ENCODE measurements at regions not wholly inside any gene's neighbourhood (a gene's known extent, or its start where the extent isn't known, plus 50 kb on each side); places are given as distances from the start of the nearest gene placed in this dataset.
"Not testable (repeated sequence)": the region's sequence is repeated elsewhere in the genome, so short reads cannot be mapped to it uniquely, and the experiment has no call there.

DNA sequence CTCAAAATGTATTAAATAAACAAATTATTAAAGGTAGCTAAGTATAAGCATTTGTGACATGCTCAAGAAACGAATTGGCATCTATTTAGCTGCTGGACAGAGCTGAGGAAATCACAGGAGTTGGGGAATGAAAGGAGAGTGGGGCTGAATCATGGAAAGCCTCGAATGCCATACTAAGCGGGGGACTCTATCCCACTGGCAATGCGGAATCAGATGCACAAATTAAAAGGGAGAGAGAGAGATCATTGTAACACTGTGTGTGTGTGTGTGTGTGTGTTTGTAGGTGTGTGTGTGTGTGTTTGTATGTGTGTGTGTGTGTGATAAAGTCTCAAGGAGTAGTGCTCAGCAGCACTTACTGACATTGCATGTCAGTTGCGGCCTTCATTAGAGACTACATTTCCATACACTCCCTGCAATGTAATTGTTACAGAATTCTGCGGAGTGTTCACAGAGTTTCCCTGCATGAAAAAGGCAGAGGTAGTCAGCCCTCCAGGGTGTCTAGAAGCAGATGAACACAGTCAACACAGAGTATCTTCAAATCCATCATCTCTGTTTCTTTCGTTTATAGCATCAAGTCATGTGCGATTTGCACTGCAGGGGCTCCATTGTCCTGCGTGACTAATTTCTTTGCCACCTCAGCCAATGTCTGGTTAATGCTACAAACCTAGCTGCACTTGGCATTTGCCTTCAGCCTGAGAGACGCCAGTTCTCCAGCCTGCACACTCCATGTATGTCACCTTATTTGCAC is 111.7 kb upstream of the CYRIA start:
- DNase-seq, result no peak

DNA sequence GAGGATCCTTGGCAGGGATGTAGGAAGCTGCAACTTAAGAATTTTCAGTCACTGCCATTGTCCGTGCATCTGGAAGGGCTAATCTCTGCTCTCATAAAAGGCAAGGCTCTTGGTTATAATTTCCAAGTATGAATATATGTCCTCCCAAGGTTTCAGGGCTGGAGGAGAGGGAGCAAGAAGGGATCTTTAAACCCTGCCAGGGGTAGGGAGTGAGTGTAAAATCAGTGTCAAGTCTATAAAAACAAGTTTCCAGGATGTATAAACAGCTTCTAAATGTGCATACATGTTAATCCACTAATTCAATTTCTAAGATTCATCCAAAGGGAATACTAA is 110.2 kb upstream of the CYRIA start:
- no peak for DNase-seq

DNA sequence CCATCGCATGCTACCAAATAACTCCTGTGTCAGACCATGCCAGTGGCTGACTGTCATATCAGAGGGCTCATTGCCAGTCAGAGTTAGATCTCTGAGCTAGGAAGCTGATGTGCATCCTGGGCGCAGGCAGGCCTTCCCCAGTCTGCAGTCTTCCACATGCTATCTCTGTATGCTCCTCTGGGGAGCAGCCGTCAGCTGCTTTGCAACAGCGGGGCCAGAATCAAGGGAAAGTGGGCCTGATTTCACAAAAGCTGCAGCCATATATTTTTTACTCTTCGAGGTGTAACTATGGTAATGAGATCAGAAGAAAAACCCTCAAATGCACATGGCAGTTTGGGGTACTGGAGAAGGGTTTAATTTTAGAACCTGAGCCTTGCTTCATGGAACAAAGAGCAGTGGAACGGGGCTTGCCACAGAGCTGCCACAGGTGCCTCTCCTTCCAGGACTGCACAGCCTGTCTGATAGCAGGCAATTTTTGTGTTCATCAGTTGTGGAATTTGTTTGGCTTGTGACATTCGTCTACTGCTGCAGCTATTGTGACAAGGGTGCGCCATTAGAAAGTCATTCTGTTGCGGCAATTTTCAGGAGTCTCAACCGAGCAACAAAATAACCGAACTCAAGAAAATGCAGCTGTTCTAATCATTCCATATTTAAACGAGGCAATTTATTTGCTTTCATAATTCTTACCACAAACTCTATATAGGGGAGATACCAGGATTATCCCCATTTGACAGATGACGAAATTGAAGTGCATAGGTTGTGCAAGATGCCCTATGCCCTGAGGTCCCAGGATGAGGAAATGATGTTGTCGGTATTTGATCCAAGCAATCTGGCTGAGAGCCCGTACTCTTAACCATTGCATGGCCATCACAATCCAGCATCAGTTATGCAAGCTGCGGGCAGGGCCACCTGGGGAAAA is 109.6 kb upstream of the CYRIA start:
- no peak for DNase-seq

DNA sequence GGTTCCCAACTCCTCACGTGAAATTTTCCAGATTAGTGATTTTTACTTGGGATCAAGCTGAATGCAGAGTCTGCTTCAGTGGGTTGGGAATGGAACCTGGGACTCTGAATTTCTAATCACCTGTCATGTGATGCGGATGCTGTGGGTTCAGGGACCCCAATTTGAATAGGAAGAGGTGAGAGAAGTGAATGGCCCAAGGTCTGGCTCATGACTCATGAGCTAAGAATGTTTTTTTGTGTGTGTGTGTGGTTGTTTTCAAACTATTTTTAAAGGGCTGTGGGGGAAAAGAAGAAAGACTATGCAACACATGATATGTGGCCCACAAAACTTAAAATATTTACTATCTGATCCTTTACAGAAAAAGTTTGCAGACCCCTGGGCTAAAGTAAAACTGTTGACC is 108.5 kb upstream of the CYRIA start:
- DNase-seq, result no peak

DNA sequence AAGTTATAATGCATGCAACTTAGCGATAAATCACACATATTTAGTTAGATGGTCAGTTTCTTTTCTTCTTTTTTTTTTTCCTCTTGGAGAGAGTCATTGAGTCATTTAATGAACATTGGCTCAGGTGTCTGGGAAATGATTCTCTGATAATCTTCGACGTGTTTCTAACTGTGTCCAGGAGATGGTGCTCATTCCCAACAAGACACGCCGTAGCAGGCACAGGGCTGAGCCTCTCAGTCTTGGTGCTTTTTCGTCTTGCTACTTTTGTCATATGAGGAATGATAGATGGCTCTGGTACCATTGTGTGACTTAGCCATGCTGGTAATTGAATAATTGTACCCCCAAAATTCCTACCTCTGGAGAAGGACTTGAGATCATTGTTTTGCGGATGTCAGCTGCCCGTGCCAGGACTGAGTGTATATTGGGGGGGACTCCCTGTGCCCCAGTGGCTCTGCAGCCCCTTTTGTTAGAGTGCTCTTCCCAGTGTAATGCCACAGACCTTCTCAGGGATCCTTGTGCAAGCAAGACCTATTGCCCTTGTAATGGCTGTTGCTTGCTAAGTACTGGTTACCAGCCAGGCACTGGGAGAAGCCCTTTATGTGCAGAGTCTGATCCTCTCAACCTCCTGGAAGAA is 107.6 kb upstream of the CYRIA start:
- no peak for DNase-seq

DNA sequence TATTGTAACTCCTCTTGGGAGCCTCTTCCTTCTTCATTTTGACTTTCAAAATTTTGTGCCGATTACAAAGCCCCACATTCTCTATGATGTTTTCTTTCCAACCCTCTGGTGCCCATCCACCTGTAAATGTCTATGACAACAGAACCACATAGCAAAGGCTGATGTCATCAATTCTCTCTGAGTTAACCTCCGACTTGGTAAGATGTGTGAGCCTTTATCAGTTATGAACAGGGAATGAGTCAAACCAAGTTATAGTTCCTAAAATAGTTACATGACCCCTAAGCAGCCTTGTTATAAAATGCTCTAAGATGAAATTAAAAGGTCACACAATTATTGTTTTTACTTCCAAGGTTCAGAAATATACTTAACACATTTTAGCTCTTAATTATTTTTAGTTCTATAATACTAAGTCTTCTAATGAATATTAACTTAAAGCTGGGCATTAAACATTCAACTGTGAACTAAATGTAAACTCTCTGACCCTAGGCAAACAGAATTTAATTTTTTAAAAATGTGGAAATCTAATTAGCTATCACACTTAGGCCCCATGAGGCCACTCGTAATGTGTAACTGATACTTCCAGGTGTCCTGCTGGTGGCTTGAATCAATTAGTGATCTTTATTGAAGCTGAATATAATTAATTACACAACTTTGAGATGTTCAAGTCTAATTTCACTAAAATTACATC is 102.3 kb upstream of the CYRIA start:
- no peak for DNase-seq

DNA sequence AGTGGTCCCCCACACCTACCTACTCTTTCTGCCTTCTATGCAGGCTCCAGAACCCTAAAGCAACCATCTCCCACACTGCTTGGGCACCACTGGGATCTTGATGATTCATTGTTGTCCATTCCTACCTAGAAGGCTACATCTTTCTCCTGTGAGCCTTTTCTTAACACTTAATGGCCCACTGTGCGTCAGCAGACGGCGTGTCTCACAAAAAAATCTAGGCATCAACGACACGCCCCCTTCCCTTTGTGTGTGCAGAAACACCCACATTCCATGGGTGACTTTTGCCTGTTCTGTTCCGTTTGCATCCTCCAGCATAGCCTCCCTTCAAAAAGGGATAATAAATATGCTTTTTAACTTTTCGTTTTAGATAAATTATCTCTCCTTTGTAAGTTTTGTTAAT is 99.7 kb upstream of the CYRIA start:
- no peak for DNase-seq

DNA sequence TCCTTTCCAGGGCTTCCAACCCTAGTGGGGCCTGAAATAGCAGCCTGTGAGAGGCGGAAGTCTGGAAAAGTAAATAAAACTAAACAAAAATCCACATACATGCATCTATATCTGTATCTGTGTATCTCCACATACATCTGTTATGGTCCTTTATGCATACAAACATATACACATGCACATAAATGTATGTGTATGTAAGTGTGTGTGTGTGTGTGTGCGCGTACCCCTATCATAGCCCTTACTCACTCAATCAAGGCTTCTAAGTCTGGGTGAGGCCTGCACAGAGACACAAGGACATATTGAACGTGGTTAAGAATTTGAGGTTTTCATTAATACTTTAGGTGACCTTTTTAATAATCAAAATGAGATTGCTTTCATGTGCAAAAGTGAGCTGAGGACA is 98.9 kb upstream of the CYRIA start:
- no peak for DNase-seq

DNA sequence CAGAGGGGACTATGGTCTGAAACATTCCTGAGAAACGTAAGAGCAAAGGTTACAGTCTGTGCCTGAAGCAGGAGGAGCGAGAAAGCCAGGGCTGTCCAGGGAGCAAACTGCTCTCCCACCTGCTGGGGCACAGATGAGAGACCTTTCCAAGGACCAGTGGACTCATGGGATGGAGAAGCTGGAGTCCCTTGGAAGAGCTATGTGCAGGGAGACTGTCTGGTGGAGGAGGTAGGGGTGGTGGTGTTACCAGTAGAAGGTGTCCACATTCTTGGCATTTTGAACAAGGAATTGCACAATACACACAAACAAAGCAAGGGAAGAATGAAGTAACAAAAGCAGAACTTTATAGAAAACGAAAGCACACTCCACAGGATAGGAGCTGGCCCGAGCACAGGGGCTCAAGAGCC is 97.9 kb upstream of the CYRIA start:
- DNase-seq, result no peak

DNA sequence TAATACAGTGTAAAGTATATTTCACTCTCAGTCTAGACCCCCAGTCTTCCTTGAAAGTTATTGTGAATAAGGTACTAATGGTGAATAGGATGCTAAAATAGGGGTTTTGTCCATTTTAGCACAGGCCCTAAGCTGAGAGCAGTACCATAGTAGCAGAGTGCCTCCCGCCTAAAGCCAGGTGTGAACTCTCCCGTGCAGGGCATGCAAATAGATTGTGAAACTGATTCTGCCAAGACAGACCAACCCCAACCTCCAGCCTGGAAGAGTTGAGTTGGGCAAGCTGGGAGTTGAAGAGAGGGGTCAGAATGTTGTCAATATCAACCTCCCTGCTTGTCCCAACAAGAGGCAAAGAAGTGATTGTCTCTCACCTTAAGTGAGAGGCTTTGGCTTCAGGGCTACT is 97.4 kb upstream of the CYRIA start:
- DNase-seq, result no peak

DNA sequence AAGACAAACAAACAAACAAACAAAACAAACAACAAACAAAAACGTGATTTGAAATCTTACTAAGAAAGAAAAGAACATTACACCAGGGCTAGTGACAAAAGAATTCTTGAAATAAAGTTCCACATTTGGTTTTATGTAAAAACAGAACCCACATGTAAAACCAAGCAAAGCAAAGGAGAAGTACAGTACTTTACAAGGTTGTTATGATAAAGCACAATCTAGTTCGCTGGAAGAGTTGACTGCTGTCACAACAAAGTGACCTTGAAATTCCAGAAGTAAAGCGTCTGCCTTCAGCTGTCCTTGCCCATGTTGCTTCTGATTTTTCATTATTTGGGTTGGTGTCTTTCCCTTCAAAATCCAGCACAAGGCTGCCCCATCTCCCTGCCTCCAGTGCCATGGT is 94.8 kb upstream of the CYRIA start:
- no peak for DNase-seq

DNA sequence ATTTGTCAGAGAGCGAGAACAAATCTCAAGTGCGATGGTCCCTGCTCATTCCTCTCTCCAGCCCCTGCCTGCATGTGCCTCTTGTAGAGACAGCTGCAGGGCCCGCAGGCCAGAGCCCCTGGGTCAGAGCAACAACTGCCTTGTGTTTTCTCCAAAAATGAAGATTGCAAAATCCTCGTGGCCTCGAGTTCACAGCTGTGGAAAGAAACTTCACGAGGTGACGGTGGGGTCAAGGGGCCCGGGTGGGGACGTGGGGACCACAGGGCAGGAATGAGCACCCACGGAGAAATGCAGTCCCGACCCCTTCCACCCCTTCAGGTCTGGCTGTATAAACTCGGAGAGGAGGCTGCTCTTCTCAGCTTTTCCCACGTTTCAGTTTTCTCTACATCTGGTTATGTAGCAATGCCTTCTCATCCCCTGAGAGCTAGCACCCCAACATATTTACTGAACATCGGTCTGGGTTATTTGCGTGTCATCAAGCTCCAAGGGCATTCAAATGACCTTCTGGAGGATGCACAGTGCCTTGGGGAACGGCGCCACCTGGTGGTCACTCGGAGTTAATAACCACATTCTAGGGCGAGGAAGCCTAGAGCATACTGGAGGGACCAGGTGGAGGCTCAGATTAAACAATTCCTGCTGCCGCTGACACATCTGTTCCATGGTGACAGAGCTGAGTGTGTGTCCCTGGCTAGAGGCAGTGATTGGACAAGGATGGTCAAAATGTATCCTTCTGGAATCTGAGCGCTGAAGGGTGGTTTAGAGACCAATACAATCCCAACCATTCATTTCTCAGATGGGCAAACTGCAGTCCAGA is 91.4 kb upstream of the CYRIA start:
- DNase-seq, result peak; percentile 1

DNA sequence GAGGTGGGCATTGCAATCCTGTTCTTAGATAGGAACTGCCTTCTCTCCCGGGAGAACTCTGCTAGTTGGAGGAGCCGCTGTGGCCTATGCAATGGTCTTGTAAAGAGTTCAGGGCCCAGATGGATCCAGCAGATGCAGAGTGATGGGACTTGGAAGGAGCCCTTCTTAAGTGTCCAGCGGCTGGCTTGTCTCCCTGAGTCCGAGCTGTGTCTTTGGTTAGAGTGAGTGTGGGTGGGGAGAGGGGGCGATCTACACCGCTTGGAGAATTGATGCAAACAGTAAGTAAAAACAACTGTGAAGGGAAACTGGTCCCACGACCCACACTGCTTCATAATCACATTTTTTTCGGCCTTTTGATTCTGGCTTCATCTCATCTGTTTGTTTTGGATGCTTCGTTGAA is 89.8 kb upstream of the CYRIA start:
- DNase-seq, result no peak

DNA sequence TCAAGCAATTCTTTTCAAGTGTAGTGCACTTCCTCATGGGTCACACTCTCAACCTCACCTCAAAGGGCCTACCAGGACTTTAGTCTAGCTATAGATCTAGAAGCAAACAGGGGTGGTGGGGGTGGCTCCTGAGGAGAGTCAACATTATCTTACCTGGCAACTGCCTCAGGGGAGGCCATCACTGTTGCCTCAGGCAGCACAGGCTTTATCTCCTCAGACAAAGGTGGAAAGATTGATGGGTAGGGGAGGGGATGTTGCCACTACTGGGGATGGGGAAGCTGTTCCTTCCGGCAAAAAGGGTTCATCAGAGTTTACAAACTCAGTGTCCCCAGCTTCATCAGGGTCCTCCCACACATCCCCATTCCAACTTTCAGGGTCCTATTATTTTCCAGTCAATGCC is 87.4 kb upstream of the CYRIA start:
- not testable (repeated sequence) for DNase-seq

DNA sequence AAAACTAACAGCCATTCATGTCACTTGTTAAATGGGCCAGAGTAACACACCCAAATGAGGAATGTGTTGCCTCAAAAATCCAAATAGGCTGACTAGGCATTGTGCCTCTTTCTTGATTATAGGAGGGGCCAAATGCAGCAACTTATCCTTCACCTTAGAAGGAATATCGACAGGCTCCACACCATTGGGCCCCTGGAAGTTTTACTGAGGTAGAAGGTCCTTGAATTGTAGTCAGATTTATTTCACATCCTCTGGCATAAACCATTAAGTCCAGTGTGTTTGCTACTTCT is 85.2 kb upstream of the CYRIA start:
- not testable (repeated sequence) for DNase-seq

DNA sequence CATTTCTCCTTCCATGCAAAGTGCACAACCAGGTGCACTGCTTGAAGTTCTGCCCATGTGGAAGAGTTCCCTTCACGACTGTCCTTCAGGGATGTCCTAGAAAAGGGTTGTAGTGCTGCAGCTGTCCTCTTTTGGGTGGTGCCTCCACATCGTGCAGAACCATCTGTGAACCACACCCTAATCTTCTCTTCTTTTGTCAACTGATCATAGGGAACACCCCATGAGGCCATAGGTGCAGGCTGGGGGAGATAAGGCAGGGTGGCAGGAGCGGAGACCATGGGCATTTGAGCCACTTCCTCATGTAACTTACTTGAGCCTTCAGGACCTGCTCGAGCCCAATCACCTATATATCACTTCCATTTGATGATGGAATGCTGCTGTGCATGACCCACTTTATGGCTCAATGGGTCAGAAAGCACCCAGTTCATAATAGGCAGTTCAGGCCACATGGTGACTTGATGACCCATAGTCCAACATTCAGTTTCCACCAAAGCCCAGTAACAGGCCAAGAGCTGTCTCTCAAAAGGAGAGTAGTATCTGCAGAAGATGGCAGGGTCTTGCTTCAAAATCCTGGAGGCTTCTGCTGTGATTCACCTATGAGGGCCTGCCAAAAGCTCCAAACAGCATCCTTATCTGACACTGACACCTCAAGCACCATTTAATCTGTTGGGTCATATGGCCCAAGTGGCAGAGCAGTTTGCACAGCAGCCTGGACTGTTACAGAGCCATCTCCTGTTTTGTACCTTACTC is 84.7 kb upstream of the CYRIA start:
- no peak for DNase-seq

DNA sequence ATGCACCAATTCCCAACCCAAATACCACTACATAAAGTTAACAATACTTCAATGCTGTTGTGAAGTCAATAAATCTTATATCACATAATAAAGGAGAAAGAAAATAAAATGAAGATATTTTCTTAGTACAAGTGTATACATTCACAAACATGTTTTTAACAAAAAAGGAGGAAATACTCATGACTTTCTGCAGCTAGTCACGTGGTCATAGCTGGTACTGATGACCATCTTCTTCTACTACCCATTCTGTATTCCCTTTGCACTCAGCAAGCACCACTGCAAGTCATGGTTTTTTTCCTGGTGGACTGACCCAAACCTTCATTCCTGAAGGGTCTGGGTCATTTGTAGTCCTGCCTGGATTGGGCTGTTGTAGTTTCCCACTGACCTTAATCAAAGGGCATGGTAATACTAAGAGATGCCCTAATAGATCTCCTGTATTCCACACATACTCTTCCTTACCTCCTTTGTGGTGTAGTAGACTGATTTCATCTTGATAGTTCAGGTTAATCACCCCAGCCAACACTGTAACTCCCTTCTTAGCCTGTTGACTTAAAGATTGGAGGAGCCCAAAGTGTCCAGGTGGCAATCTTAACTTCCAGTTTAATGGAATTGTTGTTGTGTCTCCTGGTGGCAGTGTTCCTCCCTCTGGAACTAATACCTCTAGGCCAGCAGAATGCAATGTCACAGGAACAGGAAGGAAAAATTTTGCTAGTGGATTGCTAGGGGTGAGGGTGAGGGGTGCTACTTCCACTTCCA is 83.1 kb upstream of the CYRIA start:
- DNase-seq, result not testable (repeated sequence)

DNA sequence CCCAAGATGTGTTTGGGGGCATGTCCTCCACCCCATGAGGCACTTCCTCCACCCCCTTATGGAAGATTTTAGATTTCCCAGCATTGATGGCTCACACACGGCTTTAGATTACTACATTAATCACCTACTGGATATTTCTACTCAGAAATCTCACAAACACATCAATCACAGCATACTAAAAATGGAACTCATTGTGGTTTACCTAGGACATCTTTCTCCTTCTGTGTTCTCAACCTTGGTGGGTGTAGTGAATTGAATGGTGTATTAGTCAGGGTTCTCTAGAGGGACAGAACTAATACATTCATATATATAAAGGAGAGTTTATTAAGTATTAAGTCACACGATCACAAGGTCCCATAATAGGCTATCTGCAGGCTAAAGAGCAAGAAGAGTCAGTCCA is 82.1 kb upstream of the CYRIA start:
- no peak for DNase-seq

DNA sequence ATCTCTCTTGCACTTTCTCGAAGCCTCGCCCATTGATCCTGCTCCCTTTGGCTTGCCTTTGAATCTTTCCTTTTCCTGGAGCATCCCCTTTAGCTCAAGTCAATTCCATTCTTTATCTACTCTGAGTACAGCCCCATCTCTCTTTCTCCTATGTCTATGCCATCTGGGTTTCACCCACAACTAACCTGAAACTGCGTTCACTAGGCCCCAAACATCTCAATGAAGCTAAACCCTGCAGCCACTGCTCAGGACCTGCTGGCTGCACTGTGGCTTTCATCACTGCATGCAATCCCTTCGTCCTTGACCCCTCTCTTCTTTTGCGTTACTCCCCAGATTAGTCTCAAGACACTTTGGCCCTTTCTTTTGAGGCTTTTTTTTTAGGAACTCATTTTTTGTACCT is 81.6 kb upstream of the CYRIA start:
- DNase-seq, result no peak

DNA sequence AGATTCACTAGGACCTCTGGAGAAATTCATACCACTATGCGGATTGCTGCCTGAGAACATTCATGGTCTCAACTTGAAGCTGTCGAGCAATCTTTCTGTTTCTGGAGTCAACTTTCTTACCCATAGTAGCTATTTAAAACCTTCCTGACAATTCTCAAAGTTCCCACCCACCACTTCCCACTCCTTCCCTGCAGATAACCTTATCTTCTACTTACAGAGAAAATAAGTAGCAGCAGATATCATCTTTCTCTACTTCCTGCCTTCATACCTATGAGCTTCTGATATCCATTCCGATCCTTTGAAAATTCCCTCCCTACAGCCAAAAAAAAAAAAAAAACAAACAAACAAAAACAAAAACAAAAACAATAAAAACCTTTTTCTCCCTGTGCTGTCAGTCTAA is 81.2 kb upstream of the CYRIA start:
- DNase-seq, result no peak

DNA sequence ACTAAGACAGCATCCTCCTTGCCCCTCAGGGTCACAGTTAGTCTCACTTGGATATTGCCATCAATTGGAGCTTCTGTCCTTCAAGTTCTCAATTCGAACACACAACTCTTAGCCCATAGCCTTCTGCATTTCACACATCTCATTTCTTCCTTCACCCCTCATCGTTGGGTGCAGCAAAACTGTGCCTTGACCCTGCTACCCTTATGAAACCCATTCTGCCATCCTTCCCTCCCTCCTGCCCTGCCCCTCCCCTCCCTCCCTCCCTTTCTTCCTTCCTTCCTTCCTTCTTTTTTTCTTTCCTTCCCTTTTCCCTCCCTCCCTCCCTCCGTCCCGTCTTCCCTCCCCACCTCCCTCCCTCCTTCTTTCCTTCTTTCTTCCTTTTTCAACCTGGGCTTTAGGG is 80.7 kb upstream of the CYRIA start:
- DNase-seq, result no peak

Data from EL (cell line).